GM21786 (cell line): ENCODE measurements at regions not wholly inside any gene's neighbourhood (a gene's known extent, or its start where the extent isn't known, plus 50 kb on each side); places are given as distances from the start of the nearest gene placed in this dataset.
"Not testable (repeated sequence)": the region's sequence is repeated elsewhere in the genome, so short reads cannot be mapped to it uniquely, and the experiment has no call there.

ENCODE experiments used
- ATAC-seq: cut with Tn5 transposase; IDR thresholded peaks from one replicate; pipeline ENCODE4 v1.9.1; 2021; ENCODE audit not compliant: unreplicated experiment

DNA sequence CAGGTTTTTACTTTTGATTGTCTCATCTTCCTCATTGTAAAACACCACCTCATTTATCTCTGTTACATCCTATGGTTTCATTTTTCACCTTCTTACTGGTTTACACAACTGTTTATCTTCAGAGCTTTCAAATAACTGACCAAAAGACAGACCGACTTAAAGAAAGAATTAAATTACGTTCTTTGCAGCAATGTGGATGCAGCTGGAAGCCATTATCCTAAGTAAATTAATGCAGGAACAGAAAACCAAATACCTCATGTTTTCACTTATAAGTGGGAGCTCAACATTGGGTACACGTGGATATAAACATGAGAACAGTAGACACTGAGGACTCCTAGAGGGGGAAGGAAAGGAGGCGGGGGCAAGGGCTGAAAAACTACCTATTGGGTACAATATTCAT is 729.0 kb upstream of the USP15 start:
- no peak for ATAC-seq

DNA sequence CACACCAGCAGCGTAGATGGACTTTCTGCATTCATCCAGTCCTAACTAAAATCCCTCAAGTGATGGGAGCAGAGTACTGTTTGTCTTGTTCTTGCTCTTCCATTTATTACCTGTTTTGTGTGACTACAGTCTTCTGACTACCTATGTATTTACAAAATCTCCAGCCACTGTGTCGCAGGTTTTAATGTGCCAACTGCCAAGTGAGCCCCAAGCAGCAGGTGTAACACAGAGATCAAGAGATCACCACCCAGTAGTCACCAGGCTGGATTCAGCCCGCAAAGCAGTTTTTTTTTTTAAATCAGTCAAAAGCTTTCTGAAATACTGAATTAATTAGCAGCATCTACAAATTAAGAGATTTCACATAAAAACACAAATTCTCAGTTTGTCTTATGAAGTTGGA is 724.1 kb upstream of the USP15 start:
- no peak for ATAC-seq

DNA sequence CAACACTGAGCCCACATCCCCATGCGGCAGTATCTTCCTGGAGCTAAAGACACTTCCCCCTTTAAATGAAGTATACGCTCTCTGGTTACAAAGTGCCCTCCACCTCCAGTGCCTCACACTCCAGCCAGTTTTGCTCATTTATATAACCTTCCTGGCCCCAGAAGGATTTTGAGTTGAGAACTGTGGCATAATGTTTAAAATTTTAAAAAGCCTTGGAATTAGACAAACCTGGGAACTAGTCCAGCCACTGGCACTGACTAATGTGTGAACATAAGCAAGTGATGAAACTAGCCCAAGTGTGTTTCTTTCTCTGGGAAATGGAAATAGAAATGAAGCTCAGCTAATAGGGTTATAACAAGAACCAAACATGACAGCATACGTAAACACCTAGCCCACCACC is 723.7 kb upstream of the USP15 start:
- no peak for ATAC-seq

GRCh38 chr12:61538951-61539350 is 721.3 kb upstream of the USP15 start:
- ATAC-seq, result no peak

- no peak for ATAC-seq
Measured at GRCh38 chr12:61542551-61542950, 717.7 kb upstream of the USP15 start.

DNA sequence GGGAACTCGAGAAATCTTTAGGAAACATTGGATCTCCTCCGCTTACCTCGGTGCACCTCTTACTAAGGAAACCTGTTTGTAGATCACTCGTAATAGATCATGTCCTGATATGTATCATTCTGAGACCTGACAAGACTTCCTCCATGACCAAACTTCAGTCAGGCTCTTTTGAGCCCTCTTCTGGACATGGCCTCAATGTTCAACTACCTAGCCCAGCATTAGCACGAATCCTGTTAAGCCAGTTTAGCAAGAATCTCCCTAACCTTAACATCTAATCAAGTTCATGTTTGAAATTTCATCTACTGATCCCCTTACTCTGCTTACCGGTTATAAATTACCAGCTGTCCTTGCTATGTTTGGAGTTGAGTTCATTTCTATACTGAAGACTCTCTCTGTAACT is 713.9 kb upstream of the USP15 start:
- ATAC-seq, result no peak

DNA sequence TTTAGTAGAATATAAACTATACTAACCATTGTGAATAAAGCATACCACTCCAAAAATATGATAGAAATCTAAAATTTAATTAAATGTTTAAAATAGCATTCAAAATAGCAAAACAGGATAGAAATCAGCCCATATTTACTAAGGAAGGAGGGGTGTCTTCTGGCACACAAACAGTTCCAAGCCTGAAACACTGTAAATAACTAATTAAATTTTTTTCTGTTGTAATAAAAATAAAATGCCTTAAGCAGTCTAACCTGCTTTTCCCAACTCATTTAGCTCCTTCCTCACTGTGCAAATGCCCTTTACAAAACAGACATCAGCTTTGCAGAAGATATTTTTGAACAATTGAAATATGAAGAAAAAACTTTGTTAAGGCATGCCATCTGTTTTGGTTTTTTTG is 707.1 kb upstream of the USP15 start:
- ATAC-seq, result no peak

GRCh38 chr12:61554268-61555008 is 705.8 kb upstream of the USP15 start:
- no peak for ATAC-seq

- no peak for ATAC-seq
Measured at GRCh38 chr12:61563665-61564450, 696.3 kb upstream of the USP15 start.

- ATAC-seq, result no peak
Measured at GRCh38 chr12:61564466-61564865, 695.7 kb upstream of the USP15 start.

- ATAC-seq, result no peak
Measured at GRCh38 chr12:61566183-61566582, 694.0 kb upstream of the USP15 start.

DNA sequence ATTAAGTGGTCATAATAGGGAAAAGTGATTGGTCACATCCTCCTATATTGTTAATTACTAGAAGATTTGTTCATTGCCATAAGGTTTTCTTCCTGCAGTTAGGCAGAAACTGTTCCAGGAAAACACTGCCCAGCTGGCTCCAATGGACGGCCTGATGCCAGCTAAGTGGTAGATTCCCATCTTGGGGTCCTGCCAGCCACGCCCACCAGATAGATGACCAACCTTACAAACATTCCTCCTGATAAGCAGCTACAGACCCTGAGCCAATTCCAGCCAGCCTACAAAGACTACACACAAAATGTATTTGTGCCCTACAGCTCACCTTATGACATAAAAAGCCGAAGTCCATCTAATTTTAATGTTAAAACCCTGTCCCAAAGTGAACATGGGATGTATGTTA is 685.9 kb upstream of the USP15 start:
- ATAC-seq, result no peak

- no peak for ATAC-seq
Measured at GRCh38 chr12:61584943-61585342, 675.3 kb upstream of the USP15 start.

GRCh38 chr12:61590864-61591263 is 669.3 kb upstream of the USP15 start:
- ATAC-seq, result not testable (repeated sequence)

DNA sequence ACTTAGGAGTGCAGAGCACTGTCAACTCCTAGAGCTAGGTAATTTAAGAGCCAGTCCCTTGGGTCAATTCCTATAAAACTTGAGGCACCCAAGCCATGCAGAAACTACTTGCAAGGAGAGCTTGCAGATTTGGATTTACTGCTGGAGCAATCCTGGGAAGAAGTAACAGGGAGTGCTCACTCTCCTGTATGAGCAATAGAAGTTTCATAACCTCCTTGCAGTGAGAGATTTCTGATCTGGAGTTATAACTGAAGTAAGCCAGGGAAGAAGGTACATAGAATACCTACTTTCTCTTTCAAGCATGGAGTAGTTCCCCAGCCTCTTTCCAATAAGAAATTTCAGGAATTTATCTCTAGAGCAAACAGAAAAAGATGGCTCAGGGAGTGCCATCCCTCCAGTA is 650.1 kb upstream of the USP15 start:
- no peak for ATAC-seq

GRCh38 chr12:61629702-61630101 is 630.5 kb upstream of the USP15 start:
- no peak for ATAC-seq

DNA sequence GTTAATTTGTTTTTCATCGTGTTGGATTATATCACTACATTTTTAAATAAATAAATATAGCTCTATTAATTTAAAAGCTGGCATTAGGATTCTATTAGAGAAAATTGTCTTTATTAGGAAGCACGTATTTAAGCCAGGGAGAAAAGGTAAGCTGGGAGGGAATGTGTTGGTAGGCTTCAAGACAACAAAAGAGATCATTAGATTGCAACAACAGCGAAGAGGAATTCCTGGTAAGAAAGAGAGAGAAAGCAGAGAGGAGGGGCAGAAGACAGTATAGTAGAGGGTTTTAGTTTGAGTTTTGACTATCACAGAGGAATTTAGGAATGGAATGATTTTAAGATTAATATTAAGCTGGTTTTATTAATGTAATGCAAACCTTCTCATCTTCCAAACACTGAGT is 613.6 kb upstream of the USP15 start:
- ATAC-seq, result no peak

GRCh38 chr12:61647566-61647965 is 612.6 kb upstream of the USP15 start:
- ATAC-seq, result no peak

GRCh38 chr12:61652265-61652664 is 607.9 kb upstream of the USP15 start:
- ATAC-seq, result no peak

DNA sequence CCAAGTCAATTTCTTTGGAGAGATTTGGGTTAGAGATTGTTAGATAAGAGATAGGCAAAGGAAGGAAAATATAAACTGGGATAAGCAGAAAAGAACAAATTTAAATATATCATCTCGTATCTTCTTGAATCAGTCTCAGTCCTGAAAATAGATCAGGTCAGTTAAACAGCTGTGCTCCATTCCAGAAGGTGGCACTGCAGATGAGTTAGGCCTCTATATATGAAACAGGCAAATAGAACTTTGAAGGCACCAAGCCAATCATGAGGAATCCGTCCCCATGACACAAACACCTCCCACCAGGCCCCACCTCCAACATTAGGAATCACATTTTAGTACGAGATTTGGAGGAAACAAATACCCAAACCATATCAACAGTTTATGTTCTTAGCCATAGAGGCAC is 605.5 kb upstream of the USP15 start:
- no peak for ATAC-seq

- no peak for ATAC-seq
Measured at GRCh38 chr12:61655241-61655640, 605.0 kb upstream of the USP15 start.

GRCh38 chr12:61667676-61668075 is 592.5 kb upstream of the USP15 start:
- no peak for ATAC-seq

DNA sequence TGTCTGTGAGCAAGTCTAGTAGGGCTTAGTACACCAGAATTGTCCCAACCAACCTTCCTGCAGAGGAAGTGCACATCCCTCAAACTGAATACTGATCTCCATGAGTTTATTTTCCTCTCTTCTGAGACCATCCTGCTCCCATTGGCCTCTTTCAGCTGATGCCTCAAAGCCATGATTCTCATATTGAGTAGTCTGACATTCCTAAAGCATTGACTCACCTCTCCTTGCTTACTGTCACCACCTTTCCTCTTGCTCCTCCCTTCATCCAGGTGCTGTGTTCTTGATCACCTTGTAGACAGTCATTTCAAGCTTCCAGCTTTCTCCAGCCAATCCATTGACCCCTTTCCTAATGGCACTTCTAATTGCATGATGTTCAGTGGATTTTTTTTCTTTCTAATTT is 583.7 kb upstream of the USP15 start:
- no peak for ATAC-seq
